ENCODE measurements at regions not wholly inside any gene's neighbourhood (a gene's known extent, or its start where the extent isn't known, plus 50 kb on each side); places are given as distances from the start of the nearest gene placed in this dataset.
"Not testable (repeated sequence)": the region's sequence is repeated elsewhere in the genome, so short reads cannot be mapped to it uniquely, and the experiment has no call there.

GRCh38 chr2:239831861-239832489 lies 193.2 kb downstream of the NDUFA10 start:
- no peak for DNase-seq

- no peak for DNase-seq
Measured at GRCh38 chr2:239831001-239831731, 194.0 kb downstream of the NDUFA10 start.

- no peak for DNase-seq
Measured at GRCh38 chr2:239830121-239831000, 194.8 kb downstream of the NDUFA10 start.

GRCh38 chr2:239829326-239829725 lies 195.8 kb downstream of the NDUFA10 start:
- no peak for DNase-seq

GRCh38 chr2:239828973-239829275 lies 196.2 kb downstream of the NDUFA10 start:
- DNase-seq: not testable (repeated sequence)

- no peak for DNase-seq
Measured at GRCh38 chr2:239828192-239828972, 196.8 kb downstream of the NDUFA10 start.

GRCh38 chr2:239827523-239827890 lies 197.6 kb downstream of the NDUFA10 start:
- DNase-seq: no peak

- DNase-seq: no peak
Measured at GRCh38 chr2:239826786-239827522, 198.2 kb downstream of the NDUFA10 start.

GRCh38 chr2:239826376-239826775 lies 198.8 kb downstream of the NDUFA10 start:
- no peak for DNase-seq

- no peak for DNase-seq
Measured at GRCh38 chr2:239825705-239825979, 199.5 kb downstream of the NDUFA10 start.

GRCh38 chr2:239824866-239825704 lies 200.1 kb downstream of the NDUFA10 start:
- DNase-seq: no peak

- no peak for DNase-seq
Measured at GRCh38 chr2:239824046-239824694, 201.0 kb downstream of the NDUFA10 start.

GRCh38 chr2:239822146-239822831 lies 202.9 kb downstream of the NDUFA10 start:
- no peak for DNase-seq

GRCh38 chr2:239821694-239822075 lies 203.5 kb downstream of the NDUFA10 start:
- no peak for DNase-seq

GRCh38 chr2:239820836-239821693 lies 204.1 kb downstream of the NDUFA10 start:
- DNase-seq: peak; percentile 24

- no peak for DNase-seq
Measured at GRCh38 chr2:239819974-239820555, 205.1 kb downstream of the NDUFA10 start.

- DNase-seq: no peak
Measured at GRCh38 chr2:239819091-239819973, 205.8 kb downstream of the NDUFA10 start.

- no peak for DNase-seq
Measured at GRCh38 chr2:239818531-239819011, 206.6 kb downstream of the NDUFA10 start.
